GM18505 (cell line): ENCODE measurements at regions not wholly inside any gene's neighbourhood (a gene's known extent, or its start where the extent isn't known, plus 50 kb on each side); places are given as distances from the start of the nearest gene placed in this dataset.

Experiments
- ATAC-seq: cut with Tn5 transposase; IDR thresholded peaks from one replicate; pipeline ENCODE4 v1.9.1; 2021; ENCODE audit not compliant: unreplicated experiment
- POLR2A ChIP-seq: IDR thresholded peaks from 4 replicates; pipeline ENCODE4 v1.6.1; 2011; ENCODE audit warnings: borderline replicate concordance; ENCODE audit not compliant: insufficient read depth, insufficient read length; ENCODE audit errors: extremely low read depth

DNA sequence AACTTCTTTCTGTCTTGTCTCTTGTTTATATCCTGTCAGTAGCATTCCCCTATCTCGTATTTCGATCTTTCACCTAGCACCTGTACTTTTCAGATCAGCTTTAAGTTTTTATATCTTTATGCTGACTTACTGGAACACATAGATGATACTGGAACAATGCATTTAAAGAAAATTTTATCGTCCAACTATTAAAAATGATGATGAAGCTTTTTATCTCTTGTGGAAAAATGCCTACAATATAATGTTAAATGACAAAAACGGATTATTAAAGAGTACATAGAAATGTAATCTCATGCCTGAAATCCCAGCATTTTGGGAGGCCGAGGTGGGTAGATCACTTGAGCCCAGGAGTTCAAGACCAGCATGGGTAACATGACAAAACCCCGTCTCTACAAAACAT lies 139.5 kb downstream of the ZPLD1 start:
- no peak for ATAC-seq
- no peak for TF ChIP-seq POLR2A

DNA sequence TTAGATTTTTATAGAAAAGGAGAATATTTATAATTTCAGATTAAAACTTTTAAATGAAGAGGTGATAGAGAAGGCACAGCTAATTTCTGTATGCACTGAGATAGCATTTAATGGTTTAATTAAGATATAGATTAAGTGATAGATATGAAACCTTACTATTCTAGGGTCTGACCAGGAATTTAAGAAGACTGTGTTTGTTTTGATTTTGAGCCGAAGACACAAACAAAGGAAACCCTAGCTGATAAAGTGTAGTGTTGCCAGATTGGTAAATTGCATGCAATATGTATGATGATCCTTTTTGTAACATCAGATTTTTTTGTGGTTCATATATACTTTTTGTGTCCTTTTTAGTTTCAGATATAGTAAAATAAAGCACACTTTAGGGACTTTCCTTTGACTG lies 141.8 kb downstream of the ZPLD1 start:
- ATAC-seq: no peak
- TF ChIP-seq POLR2A: no peak

DNA sequence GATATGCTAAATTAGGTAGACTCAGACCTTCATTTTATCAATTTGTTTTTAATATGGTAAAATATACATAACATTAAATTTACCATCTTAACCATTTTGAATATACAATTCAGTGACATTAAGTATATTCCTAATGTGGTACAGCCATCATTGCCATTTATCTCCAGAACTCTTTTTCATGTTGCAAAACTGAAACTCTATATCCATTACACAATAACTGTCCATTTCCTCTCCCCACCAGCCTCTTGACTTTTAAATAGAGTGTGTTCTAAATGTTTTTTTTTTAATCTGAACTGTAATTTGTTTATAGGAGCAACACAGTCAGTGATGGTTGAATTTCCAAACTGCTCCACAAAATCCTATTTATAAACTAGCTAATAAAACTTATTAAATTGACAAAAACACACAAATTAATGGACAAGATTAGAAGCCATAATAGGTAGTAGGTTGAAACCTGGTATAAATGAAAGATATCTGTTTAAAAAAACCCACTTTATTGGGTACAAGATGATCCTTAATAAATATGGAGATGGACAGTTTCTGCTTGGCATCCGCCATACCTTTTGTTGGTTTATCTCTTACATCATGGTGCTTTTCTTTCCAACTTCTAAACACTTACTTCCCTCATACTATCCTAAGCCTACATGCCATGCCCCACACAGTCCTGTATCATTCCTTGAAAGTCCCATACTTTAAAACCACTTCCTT lies 142.4 kb downstream of the ZPLD1 start:
- ATAC-seq: no peak
- no peak for TF ChIP-seq POLR2A

DNA sequence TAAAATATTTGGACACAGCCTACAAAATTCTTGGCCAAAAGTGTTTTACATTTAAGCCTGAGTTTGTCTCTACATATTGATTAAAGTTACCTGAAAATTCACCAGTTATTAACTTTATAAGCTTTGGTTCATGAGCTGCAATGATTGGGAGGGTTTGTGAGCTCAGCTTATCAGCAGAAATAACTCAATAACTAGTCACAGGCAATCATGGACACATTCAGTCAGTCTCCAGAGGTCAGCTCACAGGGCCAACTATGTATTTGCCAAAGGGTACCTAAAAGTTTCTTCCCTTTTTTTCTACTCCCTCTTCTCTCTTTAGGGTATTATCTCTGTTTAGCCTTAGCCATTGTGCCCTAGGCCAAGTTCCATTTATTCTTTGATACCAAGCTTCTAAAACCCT lies 145.9 kb downstream of the ZPLD1 start:
- no peak for ATAC-seq
- no peak for TF ChIP-seq POLR2A

DNA sequence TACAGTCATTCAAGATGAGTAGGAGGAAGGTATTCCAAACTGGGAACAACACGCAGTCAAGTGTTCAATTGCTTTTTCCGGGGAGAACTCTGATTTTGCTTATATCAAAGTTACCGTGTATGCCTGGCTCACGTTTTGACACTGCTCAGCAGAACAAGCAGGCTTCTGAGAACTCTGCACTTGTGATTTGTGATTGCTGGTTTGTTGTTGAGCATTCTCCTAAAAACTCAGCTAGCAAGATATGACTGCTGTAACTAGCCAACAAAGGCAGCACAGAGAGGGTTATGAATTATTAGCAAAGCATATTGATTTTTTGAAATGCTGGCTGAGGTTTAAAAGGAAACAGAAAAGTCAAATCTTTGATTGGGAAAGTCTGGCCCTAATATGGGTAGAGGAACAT lies 151.7 kb downstream of the ZPLD1 start:
- TF ChIP-seq POLR2A: no peak
- no peak for ATAC-seq

DNA sequence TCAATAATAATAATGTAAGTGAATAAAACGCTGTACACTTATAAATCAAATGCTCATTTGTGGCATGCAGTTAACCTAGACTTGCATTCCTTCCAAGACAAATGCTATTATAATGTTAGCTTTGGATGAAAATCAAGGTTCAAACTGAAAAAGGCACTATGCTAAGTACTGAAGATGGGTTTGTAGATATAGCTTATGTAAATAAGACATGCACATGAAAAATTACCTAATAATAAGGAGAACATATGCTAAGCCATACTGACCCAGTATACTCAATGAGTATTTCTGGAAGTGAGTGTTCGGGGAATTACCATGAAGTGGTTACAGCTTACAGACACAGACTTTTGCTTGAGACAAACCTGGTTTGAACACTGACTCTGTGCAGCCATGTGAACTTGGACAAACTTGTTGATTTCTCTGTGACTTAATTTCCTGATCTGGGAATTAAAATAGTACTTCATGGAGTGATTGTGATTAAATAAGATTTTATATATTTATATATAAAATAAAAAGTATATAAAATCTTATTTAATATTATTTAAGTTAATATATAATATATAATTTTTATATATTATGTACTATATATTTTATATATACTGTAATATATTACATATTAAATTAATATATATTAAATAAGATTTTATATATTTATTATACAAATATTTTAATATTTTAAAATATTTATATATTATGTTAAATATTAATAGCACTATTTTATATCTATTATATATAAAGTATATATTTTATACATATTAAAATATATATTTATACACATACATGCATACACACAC lies 159.2 kb downstream of the ZPLD1 start:
- ATAC-seq: no peak
- TF ChIP-seq POLR2A: no peak

DNA sequence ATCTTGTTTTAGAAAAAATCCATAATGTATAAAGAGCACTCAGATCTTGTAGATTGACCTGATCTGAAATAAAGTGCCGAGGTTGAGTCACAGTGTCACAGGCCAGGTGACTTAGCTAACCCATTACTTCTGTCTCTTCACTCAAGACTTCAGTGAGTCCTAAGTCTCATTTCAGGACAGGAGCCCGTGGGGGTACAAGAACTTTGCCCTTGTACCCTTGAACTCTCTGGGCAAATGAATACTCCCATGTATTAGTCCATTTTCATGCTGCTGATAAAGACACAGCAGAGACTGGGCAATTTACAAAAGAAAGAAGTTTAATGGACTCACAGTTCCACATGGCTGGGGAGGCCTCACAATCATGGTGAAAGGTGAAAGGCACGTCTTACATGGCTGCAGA lies 160.2 kb downstream of the ZPLD1 start:
- ATAC-seq: no peak
- no peak for TF ChIP-seq POLR2A

DNA sequence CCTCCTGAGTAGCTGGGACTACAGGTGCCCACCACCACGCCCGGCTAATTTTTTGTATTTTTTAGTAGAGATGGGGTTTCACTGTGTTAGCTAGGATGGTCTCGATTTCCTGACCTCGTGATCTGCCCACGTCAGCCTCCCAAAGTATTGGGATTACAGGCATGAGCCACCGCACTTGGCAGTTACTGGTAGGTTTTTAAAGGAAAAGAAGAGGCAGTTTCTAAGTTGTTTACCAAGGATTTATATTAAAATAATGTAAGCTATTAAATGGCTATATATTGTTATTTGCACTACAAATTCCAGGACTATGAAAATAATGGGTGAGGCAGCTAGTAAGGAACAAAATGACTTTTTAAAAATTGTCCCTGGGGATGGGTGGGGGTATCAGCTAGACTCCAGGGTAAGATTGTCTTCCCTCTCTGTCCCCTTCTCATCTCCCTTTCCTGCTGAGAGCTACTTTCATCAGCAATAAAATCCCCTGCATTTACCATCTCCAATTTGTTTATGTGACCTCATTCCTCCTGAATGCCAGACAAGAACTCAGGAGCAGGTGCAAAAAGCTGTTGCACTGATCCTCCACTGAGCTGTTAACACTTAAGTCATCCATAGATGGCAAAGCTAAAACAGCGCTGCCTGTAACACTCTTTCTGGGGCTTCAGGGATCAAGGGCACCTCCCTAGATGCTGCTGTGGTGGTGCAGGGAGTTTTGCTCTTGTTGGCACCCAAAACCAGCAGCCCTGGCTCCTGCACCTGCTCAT lies 165.2 kb downstream of the ZPLD1 start:
- TF ChIP-seq POLR2A: no peak
- no peak for ATAC-seq

DNA sequence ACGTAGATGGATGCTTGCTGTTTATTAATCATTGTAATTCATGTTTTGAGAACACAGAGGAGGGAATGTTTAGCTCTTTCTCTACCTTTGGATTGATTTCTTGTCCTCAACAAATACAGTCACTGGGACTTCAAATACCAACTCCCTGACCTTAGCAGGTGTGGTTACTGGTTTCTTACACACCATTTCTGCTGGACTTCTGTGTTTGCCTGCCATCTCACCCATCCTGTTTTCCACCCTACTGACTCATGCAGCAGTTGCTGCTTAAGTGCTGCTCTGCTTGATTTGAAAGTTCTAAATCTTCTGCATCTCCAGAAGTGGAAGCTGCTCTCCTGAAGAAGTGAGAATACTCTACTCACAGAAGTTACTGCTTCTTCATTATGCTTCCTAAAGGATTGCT lies 170.3 kb downstream of the ZPLD1 start:
- no peak for TF ChIP-seq POLR2A
- no peak for ATAC-seq

DNA sequence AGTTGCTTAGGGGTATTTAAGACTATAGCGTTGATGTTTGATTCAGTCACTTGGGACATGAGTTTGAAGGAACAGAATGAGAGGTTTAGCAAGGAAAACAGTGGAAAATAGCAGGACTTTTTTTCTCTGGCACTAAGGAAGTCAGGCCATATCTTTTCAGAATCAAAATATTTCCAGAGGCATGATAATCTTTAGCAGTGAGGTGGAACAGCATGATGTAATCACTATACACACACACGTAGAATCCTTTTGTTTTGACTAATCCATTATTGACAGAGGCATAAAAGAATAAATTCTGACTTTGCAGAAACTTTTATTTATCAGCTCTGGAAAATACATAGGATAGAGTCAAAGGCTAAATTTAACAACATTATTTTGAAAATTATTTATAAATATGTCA lies 174.1 kb downstream of the ZPLD1 start:
- no peak for ATAC-seq
- no peak for TF ChIP-seq POLR2A

DNA sequence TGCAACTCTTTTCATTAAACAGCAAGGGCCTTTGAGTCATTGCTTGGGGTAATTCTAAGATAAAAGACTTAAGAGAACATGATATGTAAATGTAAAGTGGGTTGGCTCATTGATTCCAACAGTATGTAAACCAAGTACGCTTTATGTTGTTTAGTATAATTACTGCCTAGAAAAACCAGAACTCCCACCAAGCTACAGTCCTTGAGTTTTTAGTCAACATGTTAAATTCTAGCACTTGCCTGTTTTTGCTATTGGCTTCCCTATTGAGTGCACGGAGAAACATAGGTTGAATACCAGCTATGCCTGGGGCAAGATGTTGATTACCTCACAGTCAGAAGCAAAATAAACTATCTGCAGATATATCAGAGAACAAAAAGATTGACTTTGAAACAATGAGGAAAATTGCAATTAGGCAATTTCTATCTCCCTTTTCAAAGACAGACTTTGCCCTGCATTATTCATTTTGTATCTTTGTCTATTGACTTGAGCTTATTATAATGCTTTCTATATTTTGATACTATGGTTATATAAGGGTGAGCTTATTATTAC lies 179.3 kb downstream of the ZPLD1 start:
- no peak for TF ChIP-seq POLR2A
- ATAC-seq: no peak

DNA sequence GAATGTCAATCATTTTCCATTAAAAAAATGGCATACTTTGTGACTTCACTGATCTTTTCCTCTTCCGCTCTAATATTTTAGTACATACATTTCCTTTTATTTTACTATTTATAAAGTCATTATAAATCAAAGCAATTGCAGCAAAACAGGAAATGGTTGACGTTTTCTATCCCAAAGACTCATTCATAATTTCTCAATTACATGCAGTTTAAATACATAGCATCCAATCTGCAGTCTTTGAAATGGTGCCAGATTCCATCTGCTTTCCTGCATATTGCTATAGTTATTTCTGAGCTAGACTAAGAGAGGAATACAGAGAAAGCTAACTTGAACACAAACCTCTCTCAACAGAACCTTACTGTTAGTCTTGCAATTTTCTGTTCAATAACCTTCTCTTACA lies 179.8 kb downstream of the ZPLD1 start:
- ATAC-seq: no peak
- TF ChIP-seq POLR2A: no peak

DNA sequence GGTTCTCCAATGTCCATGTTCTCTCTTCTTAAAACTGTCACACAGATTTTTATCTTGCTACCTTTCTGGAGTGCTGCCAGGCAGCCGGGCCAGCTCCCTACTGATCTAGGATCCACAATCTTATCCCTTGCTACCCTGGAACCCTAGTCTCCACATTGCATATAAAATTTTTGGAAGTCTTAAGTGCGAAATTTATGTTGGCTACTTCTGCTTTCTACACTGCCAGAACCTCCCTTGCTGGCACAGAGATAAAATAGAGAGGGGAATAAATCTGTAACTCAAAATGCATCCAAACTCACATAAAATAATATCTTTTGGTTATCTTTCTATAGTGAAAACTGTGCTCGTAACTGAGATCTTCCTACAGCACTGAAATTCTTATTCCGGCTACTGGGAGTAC lies 182.6 kb downstream of the ZPLD1 start:
- ATAC-seq: no peak
- no peak for TF ChIP-seq POLR2A

DNA sequence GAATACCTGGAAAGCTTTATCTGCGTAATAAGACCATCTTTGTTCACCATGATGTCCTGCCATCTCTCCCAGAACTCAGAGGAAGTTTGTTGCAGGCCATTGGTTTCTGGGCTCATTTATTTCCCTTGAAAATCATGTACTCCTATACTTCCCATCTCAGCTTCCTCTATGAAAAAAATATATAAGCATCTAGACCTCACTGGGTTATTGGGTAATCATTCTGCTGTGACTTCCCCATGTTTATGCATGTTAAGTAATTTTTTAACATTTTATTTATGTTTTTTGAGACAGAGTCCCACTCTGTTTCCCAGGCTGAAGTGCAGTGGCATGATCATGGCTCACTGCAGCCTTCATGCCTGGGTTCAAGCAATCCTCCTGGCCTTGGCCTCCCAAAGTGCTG lies 184.5 kb downstream of the ZPLD1 start:
- ATAC-seq: no peak
- TF ChIP-seq POLR2A: no peak

DNA sequence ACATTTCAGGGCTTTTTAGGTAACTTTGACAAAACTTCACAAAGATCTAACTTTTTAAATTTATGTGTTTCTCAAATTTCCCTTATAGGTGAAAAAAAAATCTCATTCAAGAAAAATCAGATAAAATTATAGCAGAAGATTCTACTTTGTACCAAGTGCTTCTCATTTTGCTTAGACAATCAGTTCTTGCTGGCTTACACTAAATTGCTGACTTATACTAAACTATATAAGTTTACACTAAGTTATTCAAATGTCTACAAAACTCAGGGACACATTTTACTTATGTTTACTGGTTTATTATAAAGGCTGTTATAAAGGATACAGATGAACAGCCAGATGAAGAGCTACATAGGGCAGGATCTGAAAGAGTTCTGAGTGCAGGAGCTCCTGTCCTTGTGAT lies 195.1 kb downstream of the ZPLD1 start:
- ATAC-seq: no peak
- no peak for TF ChIP-seq POLR2A
